ENCODE measurements at regions not wholly inside any gene's neighbourhood (a gene's known extent, or its start where the extent isn't known, plus 50 kb on each side); places are given as distances from the start of the nearest gene placed in this dataset.

- no peak overlapping the region for H3K4me3 ChIP-seq (ENCODE audit: low read depth, low read length)
- TF ChIP-seq CTCF (IDR thresholded peaks at IDR 0.05; ENCODE audit: control insufficient read depth, extremely low read depth, insufficient read depth) = no peak
- DNase-seq (ENCODE audit: low read depth) = no peak
These were observed 73.0 kb upstream of the NFKB1 start for GRCh38 chr4:102428122-102428521.

GRCh38 chr4:102429553-102429952 is 71.6 kb upstream of the NFKB1 start:
- TF ChIP-seq CTCF (IDR thresholded peaks at IDR 0.05; ENCODE audit: control insufficient read depth, extremely low read depth, insufficient read depth) = no peak
- DNase-seq (ENCODE audit: low read depth) = no peak
- no peak overlapping the region for H3K4me3 ChIP-seq (ENCODE audit: low read depth, low read length)

- H3K4me3 ChIP-seq (ENCODE audit: low read depth, low read length) = peak overlapping the region; percentile 53
- TF ChIP-seq CTCF (IDR thresholded peaks at IDR 0.05; ENCODE audit: control insufficient read depth, extremely low read depth, insufficient read depth) = no peak
- DNase-seq (ENCODE audit: low read depth) = no peak
These were observed 70.7 kb upstream of the NFKB1 start for GRCh38 chr4:102430461-102430910.

GRCh38 chr4:102431608-102431961 is 69.6 kb upstream of the NFKB1 start:
- DNase-seq (ENCODE audit: low read depth) = no peak
- no peak for TF ChIP-seq CTCF (IDR thresholded peaks at IDR 0.05; ENCODE audit: control insufficient read depth, extremely low read depth, insufficient read depth)
- H3K4me3 ChIP-seq (ENCODE audit: low read depth, low read length) = peak overlapping the region; percentile 53

GRCh38 chr4:102437111-102437510 is 64.0 kb upstream of the NFKB1 start:
- TF ChIP-seq CTCF (IDR thresholded peaks at IDR 0.05; ENCODE audit: control insufficient read depth, extremely low read depth, insufficient read depth) = no peak
- no peak for DNase-seq (ENCODE audit: low read depth)

GRCh38 chr4:102438396-102439235 is 62.5 kb upstream of the NFKB1 start:
- DNase-seq (ENCODE audit: low read depth) = no peak
- TF ChIP-seq CTCF (IDR thresholded peaks at IDR 0.05; ENCODE audit: control insufficient read depth, extremely low read depth, insufficient read depth) = no peak
- no peak overlapping the region for H3K4me3 ChIP-seq (ENCODE audit: low read depth, low read length)

More at GRCh38 chr4:102437111-102437510, 64.0 kb upstream of the NFKB1 start:
- no peak overlapping the region for H3K4me3 ChIP-seq (ENCODE audit: low read depth, low read length)

- TF ChIP-seq CTCF (IDR thresholded peaks at IDR 0.05; ENCODE audit: control insufficient read depth, extremely low read depth, insufficient read depth) = no peak
- DNase-seq (ENCODE audit: low read depth) = peak; percentile 93
- H3K4me3 ChIP-seq (ENCODE audit: low read depth, low read length) = no peak overlapping the region
These were observed 61.9 kb upstream of the NFKB1 start for GRCh38 chr4:102439236-102439614.

All from LNCaP clone FGC (cell line).